ENCODE measurements at regions not wholly inside any gene's neighbourhood (a gene's known extent, or its start where the extent isn't known, plus 50 kb on each side); places are given as distances from the start of the nearest gene placed in this dataset.

- H3K4me3 ChIP-seq (ENCODE audit: control insufficient read depth in 1 of 7, extremely low read depth in 1 of 7, insufficient read depth in 4 of 7, low read depth in 2 of 7, low read length in 6 of 7) = no peak overlapping the region
- 94% methylated on average over 3 of the region's 4 CpGs for WGBS (ENCODE audit: insufficient coverage)
- no peaks in the 10 kb centered on the region for H3K27me3 ChIP-seq (replicated peaks in 2 of 5; ENCODE audit: control insufficient read depth in 4 of 5, insufficient read depth in 5 of 5, low read length in 4 of 5)
- no peak overlapping the region for H3K27ac ChIP-seq (ENCODE audit: insufficient read depth in 1 of 2, low read depth in 1 of 2, low read length in 2 of 2, poor library complexity in 1 of 2, severe bottlenecking in 2 of 2)
- DNase-seq = no peak
- peaks cover 0 to 3% (median 0%) of the 10 kb centered on the region in 5 experiments for H3K9me3 ChIP-seq (ENCODE audit: control extremely low read depth in 1 of 5, control insufficient read depth in 4 of 5, insufficient read depth in 2 of 5, low read depth in 1 of 5, low read length in 4 of 5)
- no peaks in the 10 kb centered on the region for H3K4me1 ChIP-seq (ENCODE audit: control extremely low read depth in 1 of 4, control insufficient read depth in 4 of 4, insufficient read depth in 4 of 4, low read length in 3 of 4)
- no peaks in the 10 kb centered on the region for H3K36me3 ChIP-seq (ENCODE audit: control insufficient read depth in 4 of 4, insufficient read depth in 4 of 4, low read length in 3 of 4)
- ChIA-PET POLR2A (no interaction called here), CTCF (no interaction called here)
Observed at GRCh38 chr13:59229861-59230260, 933.9 kb downstream of the DIAPH3 start.

GRCh38 chr13:59230484-59231264, 933.1 kb downstream of the DIAPH3 start:
- DNase-seq = no peak
- no CpG with 5 or more reads among the region's 2 CpGs for WGBS (ENCODE audit: insufficient coverage)

GRCh38 chr13:59236309-59236919, 927.3 kb downstream of the DIAPH3 start:
- no peak for DNase-seq
- H3K9me3 ChIP-seq (ENCODE audit: control extremely low read depth in 1 of 5, control insufficient read depth in 4 of 5, insufficient read depth in 2 of 5, low read depth in 1 of 5, low read length in 4 of 5) = no peaks in the 10 kb centered on the region
- H3K4me3 ChIP-seq (ENCODE audit: control insufficient read depth in 1 of 7, extremely low read depth in 1 of 7, insufficient read depth in 4 of 7, low read depth in 2 of 7, low read length in 6 of 7) = no peak overlapping the region
- ChIA-PET CTCF (no interaction called here), POLR2A (no interaction called here)
- no peaks in the 10 kb centered on the region for H3K36me3 ChIP-seq (ENCODE audit: control insufficient read depth in 4 of 4, insufficient read depth in 4 of 4, low read length in 3 of 4)
- H3K4me1 ChIP-seq (ENCODE audit: control extremely low read depth in 1 of 4, control insufficient read depth in 4 of 4, insufficient read depth in 4 of 4, low read length in 3 of 4) = no peaks in the 10 kb centered on the region
- no peak overlapping the region for H3K27ac ChIP-seq (ENCODE audit: insufficient read depth in 1 of 2, low read depth in 1 of 2, low read length in 2 of 2, poor library complexity in 1 of 2, severe bottlenecking in 2 of 2)
- no peaks in the 10 kb centered on the region for H3K27me3 ChIP-seq (replicated peaks in 2 of 5; ENCODE audit: control insufficient read depth in 4 of 5, insufficient read depth in 5 of 5, low read length in 4 of 5)
- WGBS (ENCODE audit: insufficient coverage) = no CpG with 5 or more reads among the region's 5 CpGs

More at GRCh38 chr13:59230484-59231264, 933.1 kb downstream of the DIAPH3 start:
- no peaks in the 10 kb centered on the region for H3K36me3 ChIP-seq (ENCODE audit: control insufficient read depth in 4 of 4, insufficient read depth in 4 of 4, low read length in 3 of 4)
- H3K4me1 ChIP-seq (ENCODE audit: control extremely low read depth in 1 of 4, control insufficient read depth in 4 of 4, insufficient read depth in 4 of 4, low read length in 3 of 4) = no peaks in the 10 kb centered on the region
- POLR2A ChIA-PET = no interaction called here
- CTCF ChIA-PET = no interaction called here
- peaks cover 0 to 3% (median 0%) of the 10 kb centered on the region in 5 experiments for H3K9me3 ChIP-seq (ENCODE audit: control extremely low read depth in 1 of 5, control insufficient read depth in 4 of 5, insufficient read depth in 2 of 5, low read depth in 1 of 5, low read length in 4 of 5)
- H3K27me3 ChIP-seq (replicated peaks in 2 of 5; ENCODE audit: control insufficient read depth in 4 of 5, insufficient read depth in 5 of 5, low read length in 4 of 5) = no peaks in the 10 kb centered on the region
- no peak overlapping the region for H3K27ac ChIP-seq (ENCODE audit: insufficient read depth in 1 of 2, low read depth in 1 of 2, low read length in 2 of 2, poor library complexity in 1 of 2, severe bottlenecking in 2 of 2)
- no peak overlapping the region for H3K4me3 ChIP-seq (ENCODE audit: control insufficient read depth in 1 of 7, extremely low read depth in 1 of 7, insufficient read depth in 4 of 7, low read depth in 2 of 7, low read length in 6 of 7)

GRCh38 chr13:59236944-59237343, 926.8 kb downstream of the DIAPH3 start:
- Histone ChIP-seq H3K27me3 (replicated peaks in 2 of 5; ENCODE audit: control insufficient read depth in 4 of 5, insufficient read depth in 5 of 5, low read length in 4 of 5) (no peaks in the 10 kb centered on the region), H3K4me1 (ENCODE audit: control extremely low read depth in 1 of 4, control insufficient read depth in 4 of 4, insufficient read depth in 4 of 4, low read length in 3 of 4) (no peaks in the 10 kb centered on the region), H3K36me3 (ENCODE audit: control insufficient read depth in 4 of 4, insufficient read depth in 4 of 4, low read length in 3 of 4) (no peaks in the 10 kb centered on the region), H3K9me3 (ENCODE audit: control extremely low read depth in 1 of 5, control insufficient read depth in 4 of 5, insufficient read depth in 2 of 5, low read depth in 1 of 5, low read length in 4 of 5) (no peaks in the 10 kb centered on the region), H3K4me3 (ENCODE audit: control insufficient read depth in 1 of 7, extremely low read depth in 1 of 7, insufficient read depth in 4 of 7, low read depth in 2 of 7, low read length in 6 of 7) (no peak overlapping the region), H3K27ac (ENCODE audit: insufficient read depth in 1 of 2, low read depth in 1 of 2, low read length in 2 of 2, poor library complexity in 1 of 2, severe bottlenecking in 2 of 2) (no peak overlapping the region)
- ChIA-PET POLR2A (no interaction called here), CTCF (no interaction called here)
- no peak for DNase-seq
- no CpG with 5 or more reads among the region's 1 CpG for WGBS (ENCODE audit: insufficient coverage)

GRCh38 chr13:59247171-59247570, 916.6 kb downstream of the DIAPH3 start:
- no peaks in the 10 kb centered on the region for H3K9me3 ChIP-seq (ENCODE audit: control extremely low read depth in 1 of 5, control insufficient read depth in 4 of 5, insufficient read depth in 2 of 5, low read depth in 1 of 5, low read length in 4 of 5)
- ChIA-PET POLR2A (interaction anchor here (0.6 kb wide), 1 partner anchor 48 kb away, joined by 3 read pairs; no protein-coding TSS in a partner anchor), CTCF (no interaction called here)
- H3K4me3 ChIP-seq (ENCODE audit: control insufficient read depth in 1 of 7, extremely low read depth in 1 of 7, insufficient read depth in 4 of 7, low read depth in 2 of 7, low read length in 6 of 7) = no peak overlapping the region
- H3K27ac ChIP-seq (ENCODE audit: insufficient read depth in 1 of 2, low read depth in 1 of 2, low read length in 2 of 2, poor library complexity in 1 of 2, severe bottlenecking in 2 of 2) = no peak overlapping the region
- no peak for DNase-seq
- 96% methylated on average over 4 of the region's 5 CpGs for WGBS (ENCODE audit: insufficient coverage)
- H3K27me3 ChIP-seq (replicated peaks in 2 of 5; ENCODE audit: control insufficient read depth in 4 of 5, insufficient read depth in 5 of 5, low read length in 4 of 5) = peaks cover 0 to 6% (median 0%) of the 10 kb centered on the region in 5 experiments
- H3K36me3 ChIP-seq (ENCODE audit: control insufficient read depth in 4 of 4, insufficient read depth in 4 of 4, low read length in 3 of 4) = no peaks in the 10 kb centered on the region
- H3K4me1 ChIP-seq (ENCODE audit: control extremely low read depth in 1 of 4, control insufficient read depth in 4 of 4, insufficient read depth in 4 of 4, low read length in 3 of 4) = no peaks in the 10 kb centered on the region

- Histone ChIP-seq H3K27ac (ENCODE audit: insufficient read depth in 1 of 2, low read depth in 1 of 2, low read length in 2 of 2, poor library complexity in 1 of 2, severe bottlenecking in 2 of 2) (no peak overlapping the region), H3K4me3 (ENCODE audit: control insufficient read depth in 1 of 7, extremely low read depth in 1 of 7, insufficient read depth in 4 of 7, low read depth in 2 of 7, low read length in 6 of 7) (no peak overlapping the region), H3K9me3 (ENCODE audit: control extremely low read depth in 1 of 5, control insufficient read depth in 4 of 5, insufficient read depth in 2 of 5, low read depth in 1 of 5, low read length in 4 of 5) (no peaks in the 10 kb centered on the region), H3K27me3 (replicated peaks in 2 of 5; ENCODE audit: control insufficient read depth in 4 of 5, insufficient read depth in 5 of 5, low read length in 4 of 5) (peaks cover 0 to 6% (median 0%) of the 10 kb centered on the region in 5 experiments), H3K4me1 (ENCODE audit: control extremely low read depth in 1 of 4, control insufficient read depth in 4 of 4, insufficient read depth in 4 of 4, low read length in 3 of 4) (no peaks in the 10 kb centered on the region), H3K36me3 (ENCODE audit: control insufficient read depth in 4 of 4, insufficient read depth in 4 of 4, low read length in 3 of 4) (no peaks in the 10 kb centered on the region)
- ChIA-PET POLR2A (no interaction called here), CTCF (no interaction called here)
- DNase-seq = no peak
- WGBS (ENCODE audit: insufficient coverage) = 100% methylated on average over 1 of the region's 5 CpGs
Observed at GRCh38 chr13:59250336-59251189, 913.2 kb downstream of the DIAPH3 start.
